HEK293T (cell line): ENCODE measurements at regions not wholly inside any gene's neighbourhood (a gene's known extent, or its start where the extent isn't known, plus 50 kb on each side); places are given as distances from the start of the nearest gene placed in this dataset.

ENCODE experiments used
- BHLHE40 ChIP-seq: fragments of 450-650 bp; IDR thresholded peaks from 2 replicates; pipeline ENCODE4 v1.6.1; 2016; ENCODE audit warnings: mild to moderate bottlenecking, moderate library complexity, borderline replicate concordance
- ELF4 ChIP-seq: fragments of 450-650 bp; IDR thresholded peaks from 2 replicates; pipeline ENCODE4 v1.6.1; 2017; ENCODE audit warnings: antibody characterized with exemption
- FOXA1 ChIP-seq: fragments of 450-650 bp; IDR thresholded peaks from 2 replicates; pipeline ENCODE4 v1.6.1; 2016; ENCODE audit warnings: mild to moderate bottlenecking
- FOXK2 ChIP-seq: fragments of 450-650 bp; IDR thresholded peaks from 2 replicates; pipeline ENCODE4 v1.6.1; 2016; ENCODE audit warnings: mild to moderate bottlenecking
- FOXM1 ChIP-seq: fragments of 450-650 bp; IDR thresholded peaks from 2 replicates; pipeline ENCODE4 v1.6.1; 2017; ENCODE audit warnings: mild to moderate bottlenecking, borderline replicate concordance
- HDGF ChIP-seq: fragments of 450-650 bp; IDR thresholded peaks from 2 replicates; pipeline ENCODE4 v1.6.1; 2017; ENCODE audit warnings: antibody characterized with exemption, borderline replicate concordance
- L3MBTL2 ChIP-seq: fragments of 450-650 bp; conservative IDR thresholded peaks from 2 replicates; pipeline ENCODE4 v1.6.1; 2016; ENCODE audit warnings: mild to moderate bottlenecking
- LEF1 ChIP-seq: fragments of 450-650 bp; IDR thresholded peaks from 2 replicates; pipeline ENCODE4 v1.6.1; 2017; ENCODE audit warnings: mild to moderate bottlenecking, borderline replicate concordance
- SP1 ChIP-seq: fragments of 450-650 bp; IDR thresholded peaks from 2 replicates; pipeline ENCODE4 v1.6.1; 2017
- SUZ12 ChIP-seq: fragments of 450-650 bp; IDR thresholded peaks from 2 replicates; pipeline ENCODE4 v1.6.1; 2016; ENCODE audit warnings: mild to moderate bottlenecking
- TARDBP ChIP-seq: fragments of 450-650 bp; IDR thresholded peaks from 2 replicates; pipeline ENCODE4 v1.6.1; 2016

DNA sequence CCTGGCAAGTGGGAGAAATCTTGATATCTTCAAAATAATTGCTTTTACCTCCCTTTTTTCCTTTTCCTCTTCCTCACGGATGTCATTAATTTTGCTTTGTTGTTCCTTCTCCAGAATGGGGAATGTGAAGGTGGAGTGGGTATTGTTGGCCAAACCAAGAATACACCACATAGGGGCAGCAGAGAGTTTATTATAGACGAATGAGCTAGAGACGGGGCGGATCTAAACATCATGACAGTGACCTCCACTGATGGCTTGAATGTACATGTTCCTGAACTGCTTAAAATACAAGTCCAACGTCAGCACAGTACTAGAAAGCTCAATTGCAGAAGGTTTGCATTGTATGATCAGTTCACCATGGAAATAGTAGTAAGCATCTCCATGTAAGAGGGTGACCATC is 122.3 kb upstream of the SNX19 start:
- TF ChIP-seq SUZ12 = no peak
- TF ChIP-seq BHLHE40 = no peak
- TF ChIP-seq HDGF = no peak
- no peak for TF ChIP-seq FOXA1
- no peak for TF ChIP-seq SP1
- no peak for TF ChIP-seq FOXM1
- TF ChIP-seq L3MBTL2 = no peak
- TF ChIP-seq ELF4 = no peak
- TF ChIP-seq FOXK2 = no peak
- TF ChIP-seq LEF1 = no peak
- TF ChIP-seq TARDBP = no peak
